Endodermal cell (in vitro differentiated cells): ENCODE measurements at regions not wholly inside any gene's neighbourhood (a gene's known extent, or its start where the extent isn't known, plus 50 kb on each side); places are given as distances from the start of the nearest gene placed in this dataset.
"Not testable (repeated sequence)": the region's sequence is repeated elsewhere in the genome, so short reads cannot be mapped to it uniquely, and the experiment has no call there.

Experiments used
- DNase-seq: peaks from one replicate; pipeline ENCODE4 v3.0.0-alpha.2; 2017
- H3K27ac ChIP-seq: 2 replicates; pipeline ENCODE4 v1.5.1; 2013; ENCODE audit warnings: mild to moderate bottlenecking, low read depth, low read length, moderate library complexity
- H3K27me3 ChIP-seq: 2 replicates; pipeline ENCODE4 v1.6.1; 2013; ENCODE audit warnings: mild to moderate bottlenecking, low read length, moderate library complexity; ENCODE audit not compliant: insufficient read depth, control insufficient read depth, poor library complexity, severe bottlenecking
- H3K36me3 ChIP-seq: 2 replicates; pipeline ENCODE4 v1.7.0; 2013; ENCODE audit warnings: mild to moderate bottlenecking, low read length, moderate library complexity; ENCODE audit not compliant: control insufficient read depth, insufficient read depth
- H3K4me1 ChIP-seq: one replicate; pipeline ENCODE4 v1.7.0; 2013; ENCODE audit warnings: low read length; ENCODE audit not compliant: control insufficient read depth, insufficient read depth
- H3K4me3 ChIP-seq: 2 replicates; pipeline ENCODE4 v1.5.1; 2013; ENCODE audit warnings: mild to moderate bottlenecking, low read length, moderate library complexity
- H3K9ac ChIP-seq: 2 replicates; pipeline ENCODE4 v1.6.1; 2013; ENCODE audit warnings: mild to moderate bottlenecking, low read length, moderate library complexity; ENCODE audit not compliant: poor library complexity, severe bottlenecking; ENCODE audit errors: extremely low read depth
- H3K9me3 ChIP-seq: 2 replicates; pipeline ENCODE4 v1.6.1; 2013; ENCODE audit warnings: mild to moderate bottlenecking, low read length, moderate library complexity; ENCODE audit not compliant: control insufficient read depth
- H3K27ac Mint-ChIP-seq: 2 replicates; pipeline ENCODE4 v1.8.0; 2020; ENCODE audit warnings: mixed read lengths
- H3K27me3 Mint-ChIP-seq: 2 replicates; pipeline ENCODE4 v1.8.0; 2021; ENCODE audit warnings: mild to moderate bottlenecking, mixed read lengths; ENCODE audit not compliant: insufficient read depth
- H3K36me3 Mint-ChIP-seq: 2 replicates; pipeline ENCODE4 v1.8.0; 2020; ENCODE audit warnings: low read depth, mixed read lengths
- H3K4me1 Mint-ChIP-seq: 2 replicates; pipeline ENCODE4 v1.8.0; 2020; ENCODE audit warnings: mixed read lengths
- H3K4me3 Mint-ChIP-seq: 2 replicates; pipeline ENCODE4 v1.8.0; 2020; ENCODE audit warnings: mild to moderate bottlenecking, moderate library complexity, mixed read lengths
- H3K9me3 Mint-ChIP-seq: 2 replicates; pipeline ENCODE4 v1.8.0; 2020; ENCODE audit warnings: mild to moderate bottlenecking, mixed read lengths
- WGBS, 2 experiments: methylation state at CpG; one replicate each; pipeline versions ENCODE4 v1.1.5 to v1.1.7; 2013; ENCODE audit warnings: missing lambda C conversion rate in 2 of 2, mixed read lengths in 1 of 2; ENCODE audit not compliant: insufficient coverage in 1 of 2, insufficient read length in 1 of 2; 5-methylcytosine and 5-hydroxymethylcytosine counted together
- TF ChIP-seq, protein P1 (sequence below): fragments of 200-600 bp; sonication (generic); conservative IDR thresholded peaks from 2 replicates; pipeline ENCODE4 v1.5.0; 2021; ENCODE audit warnings: antibody characterized with exemption, mild to moderate bottlenecking

DNA sequence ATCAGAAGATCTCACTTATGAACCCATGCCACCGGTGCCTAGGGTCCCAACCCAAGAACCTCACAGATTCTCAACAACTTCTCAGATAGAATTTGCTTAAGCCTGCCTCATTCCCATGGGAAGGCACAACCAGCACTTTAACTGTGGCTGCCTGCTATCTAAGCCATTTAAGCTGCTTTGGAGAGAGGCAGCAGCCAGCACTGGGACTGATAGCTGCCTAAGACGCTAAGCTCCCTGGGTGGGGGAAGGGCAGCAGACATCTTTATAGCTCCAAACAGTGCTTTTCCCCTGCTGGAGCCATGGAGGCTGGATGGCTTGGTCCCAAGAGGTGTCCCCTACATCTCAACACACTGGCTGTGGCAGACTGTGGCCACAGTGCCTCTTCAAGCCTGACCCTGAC is 1268.6 kb downstream of the FAM133A start:
- peaks cover 4% of the 10 kb centered on the region for H3K9me3 ChIP-seq
- H3K36me3 ChIP-seq: no peaks in the 10 kb centered on the region
- WGBS, 2 experiments: 67 to 82% methylated on average over 1 to 2 of the region's 2 CpGs
- TF ChIP-seq, protein P1, sequence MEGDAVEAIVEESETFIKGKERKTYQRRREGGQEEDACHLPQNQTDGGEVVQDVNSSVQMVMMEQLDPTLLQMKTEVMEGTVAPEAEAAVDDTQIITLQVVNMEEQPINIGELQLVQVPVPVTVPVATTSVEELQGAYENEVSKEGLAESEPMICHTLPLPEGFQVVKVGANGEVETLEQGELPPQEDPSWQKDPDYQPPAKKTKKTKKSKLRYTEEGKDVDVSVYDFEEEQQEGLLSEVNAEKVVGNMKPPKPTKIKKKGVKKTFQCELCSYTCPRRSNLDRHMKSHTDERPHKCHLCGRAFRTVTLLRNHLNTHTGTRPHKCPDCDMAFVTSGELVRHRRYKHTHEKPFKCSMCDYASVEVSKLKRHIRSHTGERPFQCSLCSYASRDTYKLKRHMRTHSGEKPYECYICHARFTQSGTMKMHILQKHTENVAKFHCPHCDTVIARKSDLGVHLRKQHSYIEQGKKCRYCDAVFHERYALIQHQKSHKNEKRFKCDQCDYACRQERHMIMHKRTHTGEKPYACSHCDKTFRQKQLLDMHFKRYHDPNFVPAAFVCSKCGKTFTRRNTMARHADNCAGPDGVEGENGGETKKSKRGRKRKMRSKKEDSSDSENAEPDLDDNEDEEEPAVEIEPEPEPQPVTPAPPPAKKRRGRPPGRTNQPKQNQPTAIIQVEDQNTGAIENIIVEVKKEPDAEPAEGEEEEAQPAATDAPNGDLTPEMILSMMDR: no peak
- Mint-ChIP-seq H3K36me3 (peaks cover 31% of the 10 kb centered on the region), H3K27me3 (no peaks in the 10 kb centered on the region), H3K4me1 (peaks cover 5% of the 10 kb centered on the region), H3K27ac (no peak overlapping the region), H3K9me3 (peaks cover 45% of the 10 kb centered on the region), H3K4me3 (no peak overlapping the region)
- DNase-seq: peak; percentile 55
- no peak overlapping the region for H3K9ac ChIP-seq
- no peak overlapping the region for H3K4me3 ChIP-seq
- no peaks in the 10 kb centered on the region for H3K27me3 ChIP-seq
- H3K4me1 ChIP-seq: peaks cover 6% of the 10 kb centered on the region
- H3K27ac ChIP-seq: no peak overlapping the region

DNA sequence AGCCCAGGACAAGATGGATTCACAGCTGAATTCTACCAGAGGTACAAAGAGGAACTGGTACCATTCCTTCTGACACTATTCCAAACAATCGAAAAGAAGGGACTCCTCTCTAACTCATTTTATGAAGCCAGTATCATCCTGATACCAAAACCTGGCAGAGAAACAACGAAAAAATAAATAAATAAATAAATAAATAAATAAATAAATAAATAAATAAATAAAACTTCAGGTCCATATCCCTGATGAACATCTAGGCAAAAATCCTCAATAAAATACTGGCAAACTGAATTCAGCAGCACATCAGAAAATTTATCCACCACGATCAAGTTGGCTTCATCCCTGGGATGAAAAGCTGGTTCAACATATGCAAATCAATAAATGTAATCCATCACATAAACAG is 1272.1 kb downstream of the FAM133A start:
- H3K27ac ChIP-seq, H3K4me1 Mint-ChIP-seq, H3K9me3 ChIP-seq, H3K9ac ChIP-seq, DNase-seq, H3K36me3 ChIP-seq, H3K4me3 ChIP-seq, H3K4me1 ChIP-seq, H3K27me3 ChIP-seq, H3K27me3 Mint-ChIP-seq, H3K4me3 Mint-ChIP-seq, H3K27ac Mint-ChIP-seq: not testable (repeated sequence)
- Mint-ChIP-seq H3K36me3 (peaks cover 21% of the 10 kb centered on the region), H3K9me3 (peaks cover 35% of the 10 kb centered on the region)
- 92% methylated on average over 2 of the region's 3 CpGs; no CpG with 5 or more reads in 1 of the 2 experiments for WGBS, 2 experiments

DNA sequence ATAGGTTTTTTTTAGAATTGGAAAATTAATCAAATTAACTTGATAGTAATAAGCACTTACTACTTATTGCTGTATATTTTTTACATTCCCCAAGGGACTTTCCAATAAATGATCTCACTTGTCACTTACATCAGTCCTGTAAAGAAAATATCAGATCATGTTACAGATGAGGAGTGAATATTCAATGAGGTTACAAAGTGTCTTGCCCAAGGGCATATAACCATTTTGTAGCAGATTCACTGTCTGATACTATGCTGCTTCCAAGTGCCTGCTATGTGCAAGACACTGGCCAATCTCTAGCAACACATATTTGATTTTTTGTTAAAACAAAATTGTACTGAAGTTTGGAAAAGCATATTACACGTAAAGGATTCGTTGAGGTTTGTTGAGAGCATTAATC is 1287.7 kb downstream of the FAM133A start:
- H3K36me3 Mint-ChIP-seq: peaks cover 6% of the 10 kb centered on the region
- Histone ChIP-seq H3K9me3 (no peaks in the 10 kb centered on the region), H3K27me3 (no peaks in the 10 kb centered on the region), H3K4me3 (no peak overlapping the region), H3K9ac (no peak overlapping the region), H3K27ac (no peak overlapping the region), H3K36me3 (no peaks in the 10 kb centered on the region), H3K4me1 (no peaks in the 10 kb centered on the region)
- TF ChIP-seq, protein P1: no peak
- H3K4me1 Mint-ChIP-seq: peaks cover 3% of the 10 kb centered on the region
- H3K9me3 Mint-ChIP-seq: peaks cover 9% of the 10 kb centered on the region
- no peak for DNase-seq
- no peak overlapping the region for H3K4me3 Mint-ChIP-seq
- H3K27ac Mint-ChIP-seq: no peak overlapping the region
- no peaks in the 10 kb centered on the region for H3K27me3 Mint-ChIP-seq
- WGBS, 2 experiments: 76 to 92% methylated on average over 2 of the region's 2 CpGs

DNA sequence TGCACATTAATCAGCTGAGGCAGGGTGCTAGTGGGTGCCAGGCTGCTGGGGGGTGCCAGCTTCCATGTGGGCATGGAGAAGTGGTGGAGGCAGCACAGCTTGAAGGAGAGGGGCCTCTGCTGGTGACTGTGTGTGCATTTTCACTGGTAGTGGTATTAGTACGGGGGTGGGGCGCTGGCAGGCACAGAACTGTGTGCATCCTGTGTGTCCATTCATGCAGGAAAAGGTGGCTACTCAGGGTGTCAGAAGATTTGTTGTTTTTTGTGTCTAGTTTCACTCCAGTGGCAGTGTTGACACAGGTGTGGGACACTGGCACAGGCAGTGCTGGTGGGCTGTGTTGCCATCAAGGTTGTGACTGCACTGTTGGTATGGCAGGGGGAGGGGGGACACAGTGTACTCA is 1303.6 kb downstream of the FAM133A start:
- Histone ChIP-seq H3K27ac (no peak overlapping the region), H3K36me3 (no peaks in the 10 kb centered on the region), H3K4me1 (no peaks in the 10 kb centered on the region), H3K4me3 (no peak overlapping the region), H3K27me3 (no peaks in the 10 kb centered on the region), H3K9ac (no peak overlapping the region), H3K9me3 (no peaks in the 10 kb centered on the region)
- WGBS, 2 experiments: 81% methylated on average over 2 of the region's 2 CpGs; no CpG with 5 or more reads in 1 of the 2 experiments
- H3K4me3 Mint-ChIP-seq: no peak overlapping the region
- H3K27ac Mint-ChIP-seq: no peak overlapping the region
- TF ChIP-seq, protein P1: no peak
- no peak for DNase-seq
- H3K36me3 Mint-ChIP-seq: peaks cover 2% of the 10 kb centered on the region
- no peaks in the 10 kb centered on the region for H3K9me3 Mint-ChIP-seq
- no peaks in the 10 kb centered on the region for H3K27me3 Mint-ChIP-seq
- H3K4me1 Mint-ChIP-seq: peaks cover 3% of the 10 kb centered on the region
